GM18861 (cell line): ENCODE measurements at regions not wholly inside any gene's neighbourhood (a gene's known extent, or its start where the extent isn't known, plus 50 kb on each side); places are given as distances from the start of the nearest gene placed in this dataset.

Experiments
- ATAC-seq: cut with Tn5 transposase; IDR thresholded peaks from one replicate; pipeline ENCODE4 v1.9.1; 2021; ENCODE audit not compliant: unreplicated experiment

- ATAC-seq: no peak
These were observed 670.8 kb upstream of the FANCL start for GRCh38 chr2:58911877-58912276.

GRCh38 chr2:58908501-58909154 is 667.5 kb upstream of the FANCL start:
- no peak for ATAC-seq

- no peak for ATAC-seq
These were observed 666.5 kb upstream of the FANCL start for GRCh38 chr2:58907644-58908043.

GRCh38 chr2:58906081-58906645 is 665.0 kb upstream of the FANCL start:
- ATAC-seq: no peak

GRCh38 chr2:58904095-58904494 is 663.0 kb upstream of the FANCL start:
- no peak for ATAC-seq

GRCh38 chr2:58903427-58903826 is 662.3 kb upstream of the FANCL start:
- ATAC-seq: no peak

- ATAC-seq: no peak
These were observed 659.3 kb upstream of the FANCL start for GRCh38 chr2:58900246-58901027.

GRCh38 chr2:58899692-58900091 is 658.6 kb upstream of the FANCL start:
- no peak for ATAC-seq

GRCh38 chr2:58896638-58897037 is 655.5 kb upstream of the FANCL start:
- ATAC-seq: no peak

GRCh38 chr2:58895857-58896256 is 654.7 kb upstream of the FANCL start:
- no peak for ATAC-seq

GRCh38 chr2:58893656-58894351 is 652.7 kb upstream of the FANCL start:
- ATAC-seq: no peak

- ATAC-seq: no peak
These were observed 650.8 kb upstream of the FANCL start for GRCh38 chr2:58891828-58892377.

GRCh38 chr2:58890865-58891525 is 649.9 kb upstream of the FANCL start:
- ATAC-seq: no peak

- ATAC-seq: no peak
These were observed 644.9 kb upstream of the FANCL start for GRCh38 chr2:58886009-58886408.

GRCh38 chr2:58879834-58880233 is 638.7 kb upstream of the FANCL start:
- ATAC-seq: no peak

GRCh38 chr2:58878778-58879177 is 637.7 kb upstream of the FANCL start:
- ATAC-seq: no peak

- no peak for ATAC-seq
These were observed 635.0 kb upstream of the FANCL start for GRCh38 chr2:58876126-58876525.

GRCh38 chr2:58875436-58875835 is 634.3 kb upstream of the FANCL start:
- no peak for ATAC-seq

- no peak for ATAC-seq
These were observed 630.5 kb upstream of the FANCL start for GRCh38 chr2:58871469-58872142.

GRCh38 chr2:58870704-58871103 is 629.6 kb upstream of the FANCL start:
- peak; percentile 50 for ATAC-seq
